ENCODE measurements at regions not wholly inside any gene's neighbourhood (a gene's known extent, or its start where the extent isn't known, plus 50 kb on each side); places are given as distances from the start of the nearest gene placed in this dataset.
"Not testable (repeated sequence)": the region's sequence is repeated elsewhere in the genome, so short reads cannot be mapped to it uniquely, and the experiment has no call there.

- no peak for DNase-seq (ENCODE audit: low read depth in 2 of 2)
These were observed 400.3 kb downstream of the LTN1 start for GRCh38 chr21:28592205-28592865.

GRCh38 chr21:28590676-28591075 lies 402.0 kb downstream of the LTN1 start:
- no peak for DNase-seq (ENCODE audit: low read depth in 2 of 2)

GRCh38 chr21:28590026-28590425 lies 402.7 kb downstream of the LTN1 start:
- DNase-seq (ENCODE audit: low read depth in 2 of 2), result no peak

GRCh38 chr21:28588997-28589396 lies 403.7 kb downstream of the LTN1 start:
- DNase-seq (ENCODE audit: low read depth in 2 of 2), result no peak

GRCh38 chr21:28587748-28588147 lies 404.9 kb downstream of the LTN1 start:
- DNase-seq (ENCODE audit: low read depth in 2 of 2), result no peak

- DNase-seq (ENCODE audit: low read depth in 2 of 2), result no peak
These were observed 410.7 kb downstream of the LTN1 start for GRCh38 chr21:28581976-28582375.

GRCh38 chr21:28581311-28581731 lies 411.4 kb downstream of the LTN1 start:
- not testable (repeated sequence) for DNase-seq (ENCODE audit: low read depth in 2 of 2)

GRCh38 chr21:28580585-28580984 lies 412.1 kb downstream of the LTN1 start:
- DNase-seq (ENCODE audit: low read depth in 2 of 2), result peak; percentile 17 to 44

- no peak for DNase-seq (ENCODE audit: low read depth in 2 of 2)
These were observed 412.6 kb downstream of the LTN1 start for GRCh38 chr21:28579986-28580550.

GRCh38 chr21:28568692-28569091 lies 424.0 kb downstream of the LTN1 start:
- DNase-seq (ENCODE audit: low read depth in 2 of 2), result no peak

- DNase-seq (ENCODE audit: low read depth in 2 of 2), result not testable (repeated sequence)
These were observed 428.7 kb downstream of the LTN1 start for GRCh38 chr21:28563933-28564332.

GRCh38 chr21:28561772-28562171 lies 430.9 kb downstream of the LTN1 start:
- no peak for DNase-seq (ENCODE audit: low read depth in 2 of 2)

- peak in 1 of 2 donors; percentile 49 for DNase-seq (ENCODE audit: low read depth in 2 of 2)
These were observed 437.8 kb downstream of the LTN1 start for GRCh38 chr21:28554660-28555475.

GRCh38 chr21:28550057-28550825 lies 442.4 kb downstream of the LTN1 start:
- peak in 1 of 2 donors; percentile 38 for DNase-seq (ENCODE audit: low read depth in 2 of 2)

- DNase-seq (ENCODE audit: low read depth in 2 of 2), result no peak
These were observed 444.4 kb downstream of the LTN1 start for GRCh38 chr21:28548291-28548690.

- DNase-seq (ENCODE audit: low read depth in 2 of 2), result no peak
These were observed 444.9 kb downstream of the LTN1 start for GRCh38 chr21:28547766-28548165.

GRCh38 chr21:28543975-28544374 lies 448.7 kb downstream of the LTN1 start:
- no peak for DNase-seq (ENCODE audit: low read depth in 2 of 2)

GRCh38 chr21:28541371-28542112 lies 451.1 kb downstream of the LTN1 start:
- no peak for DNase-seq (ENCODE audit: low read depth in 2 of 2)

- DNase-seq (ENCODE audit: low read depth in 2 of 2), result peak; percentile 79 to 88
These were observed 452.2 kb downstream of the LTN1 start for GRCh38 chr21:28540514-28540913.

- no peak for DNase-seq (ENCODE audit: low read depth in 2 of 2)
These were observed 453.1 kb downstream of the LTN1 start for GRCh38 chr21:28539623-28539988.

GRCh38 chr21:28538987-28539622 lies 453.6 kb downstream of the LTN1 start:
- DNase-seq (ENCODE audit: low read depth in 2 of 2), result peak in 1 of 2 donors; percentile 71

Measured in lung microvascular endothelial cell (primary cell).